ENCODE measurements at regions not wholly inside any gene's neighbourhood (a gene's known extent, or its start where the extent isn't known, plus 50 kb on each side); places are given as distances from the start of the nearest gene placed in this dataset.

DNA sequence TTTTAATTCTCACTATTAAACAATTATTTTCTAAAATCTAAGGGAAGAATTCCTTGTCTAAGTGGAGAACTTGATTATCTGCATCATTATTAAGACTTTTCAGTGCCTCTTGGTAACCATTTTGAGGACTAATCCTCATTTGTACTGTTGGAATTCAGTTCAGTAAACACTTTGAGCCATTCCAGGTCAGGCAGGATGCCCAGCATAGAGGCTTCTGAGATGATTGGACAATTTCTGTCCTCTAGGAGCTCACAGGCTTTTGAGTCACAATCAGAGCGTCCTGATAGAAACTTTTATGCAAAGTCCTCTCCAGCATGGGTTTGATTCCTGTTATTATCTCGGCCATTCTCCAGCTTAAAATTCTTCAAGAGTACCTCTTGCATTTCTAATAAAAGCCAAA lies 1304.6 kb downstream of the EPHA7 start:
- no peaks in the 10 kb centered on the region for H3K36me3 ChIP-seq (ENCODE audit: insufficient read depth, low read length)
- TF ChIP-seq CTCF (IDR thresholded peaks at IDR 0.05; ENCODE audit: poor library complexity, severe bottlenecking): no peak
- TF ChIP-seq MXI1 (conservative IDR thresholded peaks at IDR 0.05; ENCODE audit: poor library complexity, severe bottlenecking): no peak
- H3K27me3 ChIP-seq (ENCODE audit: insufficient read depth, low read depth, low read length): no peaks in the 10 kb centered on the region
- H3K4me3 ChIP-seq (ENCODE audit: low read length): no peak overlapping the region
- no peaks in the 10 kb centered on the region for H3K9me2 ChIP-seq (ENCODE audit: insufficient read depth, low read length)
- H4K20me1 ChIP-seq (ENCODE audit: insufficient read depth): no peaks in the 10 kb centered on the region
- H3K79me2 ChIP-seq (replicated peaks; ENCODE audit: insufficient read depth, low read length): no peaks in the 10 kb centered on the region
- no peak overlapping the region for H3K27ac ChIP-seq (ENCODE audit: low read length)
- no peak overlapping the region for H3K4me2 ChIP-seq (ENCODE audit: low read length)
- no peaks in the 10 kb centered on the region for H3F3A ChIP-seq (ENCODE audit: insufficient read depth, low read length, poor library complexity, severe bottlenecking)
- H3K9me3 ChIP-seq (ENCODE audit: low read length): no peaks in the 10 kb centered on the region
- H3K9ac ChIP-seq (ENCODE audit: low read length): no peak overlapping the region
- H2AFZ ChIP-seq (ENCODE audit: low read depth, low read length): no peak overlapping the region

GRCh38 chr6:92114091-92114675 lies 1305.2 kb downstream of the EPHA7 start:
- Histone ChIP-seq H3K9ac (ENCODE audit: low read length) (no peak overlapping the region), H3F3A (ENCODE audit: insufficient read depth, low read length, poor library complexity, severe bottlenecking) (no peaks in the 10 kb centered on the region)
- TF ChIP-seq CTCF (IDR thresholded peaks at IDR 0.05; ENCODE audit: poor library complexity, severe bottlenecking): no peak
- TF ChIP-seq EP300 (conservative IDR thresholded peaks at IDR 0.05; ENCODE audit: poor library complexity, severe bottlenecking): no peak
- TF ChIP-seq RAD21 (conservative IDR thresholded peaks at IDR 0.05): no peak
- TF ChIP-seq POLR2AphosphoS5 (IDR thresholded peaks at IDR 0.05): no peak
- no peak for TF ChIP-seq TAF1 (IDR thresholded peaks at IDR 0.05; ENCODE audit: low read depth)
- no peak for TF ChIP-seq EZH2 (IDR thresholded peaks at IDR 0.05; ENCODE audit: borderline replicate concordance, insufficient read depth, low read length, poor library complexity, severe bottlenecking)
- TF ChIP-seq SMC3 (conservative IDR thresholded peaks at IDR 0.05; ENCODE audit: poor library complexity): no peak
- TF ChIP-seq MXI1 (conservative IDR thresholded peaks at IDR 0.05; ENCODE audit: poor library complexity, severe bottlenecking): no peak
- no peak for TF ChIP-seq REST (IDR thresholded peaks at IDR 0.05; ENCODE audit: borderline replicate concordance)

More at GRCh38 chr6:92114091-92114675, 1305.2 kb downstream of the EPHA7 start:
- H3K4me2 ChIP-seq (ENCODE audit: low read length): no peak overlapping the region
- H3K79me2 ChIP-seq (replicated peaks; ENCODE audit: insufficient read depth, low read length): no peaks in the 10 kb centered on the region
- no peaks in the 10 kb centered on the region for H3K9me3 ChIP-seq (ENCODE audit: low read length)
- no peak overlapping the region for H3K27ac ChIP-seq (ENCODE audit: low read length)
- H3K9me2 ChIP-seq (ENCODE audit: insufficient read depth, low read length): no peaks in the 10 kb centered on the region
- no peak overlapping the region for H3K4me3 ChIP-seq (ENCODE audit: low read length)
- no peaks in the 10 kb centered on the region for H3K36me3 ChIP-seq (ENCODE audit: insufficient read depth, low read length)
- H4K20me1 ChIP-seq (ENCODE audit: insufficient read depth): no peaks in the 10 kb centered on the region
- no peak overlapping the region for H2AFZ ChIP-seq (ENCODE audit: low read depth, low read length)
- H3K27me3 ChIP-seq (ENCODE audit: insufficient read depth, low read depth, low read length): no peaks in the 10 kb centered on the region
